Limb (tissue), 2 donors: ENCODE measurements at regions not wholly inside any gene's neighbourhood (a gene's known extent, or its start where the extent isn't known, plus 50 kb on each side); places are given as distances from the start of the nearest gene placed in this dataset.

Experiments
- DNase-seq, 2 donors: peaks; one replicate each; pipeline ENCODE4 v3.0.0-alpha.2; 2016; ENCODE audit errors: extremely low spot score in 2 of 2

GRCh38 chr2:111219285-111219684 lies 98.6 kb downstream of the BCL2L11 start:
- DNase-seq, result no peak

GRCh38 chr2:111219734-111220505 lies 99.2 kb downstream of the BCL2L11 start:
- DNase-seq, result no peak

GRCh38 chr2:111220962-111221361 lies 100.2 kb downstream of the BCL2L11 start:
- no peak for DNase-seq

- DNase-seq, result no peak
These were observed 101.0 kb downstream of the BCL2L11 start for GRCh38 chr2:111221701-111222100.

GRCh38 chr2:111222204-111222866 lies 101.6 kb downstream of the BCL2L11 start:
- DNase-seq, result no peak

GRCh38 chr2:111225856-111226255 lies 105.1 kb downstream of the BCL2L11 start:
- DNase-seq, result no peak

GRCh38 chr2:111226876-111227700 lies 106.4 kb downstream of the BCL2L11 start:
- no peak for DNase-seq

GRCh38 chr2:111227716-111228141 lies 107.0 kb downstream of the BCL2L11 start:
- no peak for DNase-seq

- no peak for DNase-seq
These were observed 111.0 kb downstream of the BCL2L11 start for GRCh38 chr2:111231532-111232252.

- no peak for DNase-seq
These were observed 114.7 kb downstream of the BCL2L11 start for GRCh38 chr2:111235192-111236015.

- DNase-seq, result no peak
These were observed 115.3 kb downstream of the BCL2L11 start for GRCh38 chr2:111236025-111236424.

- no peak for DNase-seq
These were observed 117.6 kb downstream of the BCL2L11 start for GRCh38 chr2:111238296-111238695.

GRCh38 chr2:111239107-111239506 lies 118.4 kb downstream of the BCL2L11 start:
- DNase-seq, result no peak

GRCh38 chr2:111239581-111240249 lies 119.0 kb downstream of the BCL2L11 start:
- DNase-seq, result no peak

- no peak for DNase-seq
These were observed 122.6 kb downstream of the BCL2L11 start for GRCh38 chr2:111243295-111243694.

- no peak for DNase-seq
These were observed 124.2 kb downstream of the BCL2L11 start for GRCh38 chr2:111244864-111245263.

GRCh38 chr2:111246620-111247061 lies 125.9 kb downstream of the BCL2L11 start:
- DNase-seq, result no peak

GRCh38 chr2:111247491-111247890 lies 126.8 kb downstream of the BCL2L11 start:
- DNase-seq, result no peak

- DNase-seq, result no peak
These were observed 129.1 kb downstream of the BCL2L11 start for GRCh38 chr2:111249806-111250205.
